ENCODE measurements at regions not wholly inside any gene's neighbourhood (a gene's known extent, or its start where the extent isn't known, plus 50 kb on each side); places are given as distances from the start of the nearest gene placed in this dataset.
"Not testable (repeated sequence)": the region's sequence is repeated elsewhere in the genome, so short reads cannot be mapped to it uniquely, and the experiment has no call there.

GRCh38 chr5:168089201-168089887 is 202.1 kb upstream of the WWC1 start:
- DNase-seq (ENCODE audit: low read depth) = no peak
- TF ChIP-seq CTCF (conservative IDR thresholded peaks at IDR 0.05; ENCODE audit: control insufficient read depth, insufficient read depth, low read depth, low read length) = no peak
- H3K4me3 ChIP-seq (ENCODE audit: control insufficient read depth, low read depth, low read length) = no peak overlapping the region

GRCh38 chr5:168092209-168093185 is 198.9 kb upstream of the WWC1 start:
- no peak overlapping the region for H3K4me3 ChIP-seq (ENCODE audit: control insufficient read depth, low read depth, low read length)
- DNase-seq (ENCODE audit: low read depth) = peak; percentile 10
- no peak for TF ChIP-seq CTCF (conservative IDR thresholded peaks at IDR 0.05; ENCODE audit: control insufficient read depth, insufficient read depth, low read depth, low read length)

- no peak for TF ChIP-seq CTCF (conservative IDR thresholded peaks at IDR 0.05; ENCODE audit: control insufficient read depth, insufficient read depth, low read depth, low read length)
- no peak for DNase-seq (ENCODE audit: low read depth)
- H3K4me3 ChIP-seq (ENCODE audit: control insufficient read depth, low read depth, low read length) = no peak overlapping the region
Measured at GRCh38 chr5:168093200-168093910, 198.1 kb upstream of the WWC1 start.

GRCh38 chr5:168096525-168096924 is 194.9 kb upstream of the WWC1 start:
- no peak for DNase-seq (ENCODE audit: low read depth)
- TF ChIP-seq CTCF (conservative IDR thresholded peaks at IDR 0.05; ENCODE audit: control insufficient read depth, insufficient read depth, low read depth, low read length) = no peak
- H3K4me3 ChIP-seq (ENCODE audit: control insufficient read depth, low read depth, low read length) = no peak overlapping the region

GRCh38 chr5:168097876-168098653 is 193.4 kb upstream of the WWC1 start:
- DNase-seq (ENCODE audit: low read depth) = no peak
- TF ChIP-seq CTCF (conservative IDR thresholded peaks at IDR 0.05; ENCODE audit: control insufficient read depth, insufficient read depth, low read depth, low read length) = no peak
- H3K4me3 ChIP-seq (ENCODE audit: control insufficient read depth, low read depth, low read length) = no peak overlapping the region

GRCh38 chr5:168101352-168101751 is 190.1 kb upstream of the WWC1 start:
- no peak for DNase-seq (ENCODE audit: low read depth)
- no peak for TF ChIP-seq CTCF (conservative IDR thresholded peaks at IDR 0.05; ENCODE audit: control insufficient read depth, insufficient read depth, low read depth, low read length)
- no peak overlapping the region for H3K4me3 ChIP-seq (ENCODE audit: control insufficient read depth, low read depth, low read length)

- not testable (repeated sequence) for H3K4me3 ChIP-seq (ENCODE audit: control insufficient read depth, low read depth, low read length); DNase-seq (ENCODE audit: low read depth)
Measured at GRCh38 chr5:168103018-168103417, 188.4 kb upstream of the WWC1 start.
